ENCODE measurements at regions not wholly inside any gene's neighbourhood (a gene's known extent, or its start where the extent isn't known, plus 50 kb on each side); places are given as distances from the start of the nearest gene placed in this dataset.

DNA sequence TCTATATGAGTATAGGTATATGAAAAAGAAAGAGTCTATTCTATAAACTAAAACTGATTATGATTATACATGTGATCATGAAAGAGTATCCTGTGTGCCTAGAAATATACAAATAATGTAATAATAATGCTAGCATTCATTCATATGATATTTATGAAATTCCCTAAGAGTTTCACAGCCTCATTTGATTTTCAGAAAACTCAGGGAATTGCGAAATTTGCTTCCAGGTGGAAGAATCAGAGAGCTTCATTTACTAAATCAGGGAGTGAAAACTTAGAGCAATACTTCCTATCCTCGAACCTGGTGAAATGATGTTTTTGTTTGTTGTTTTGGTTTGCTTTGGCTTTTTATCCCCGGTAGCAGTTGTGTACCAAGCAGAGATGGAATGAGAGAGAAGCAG lies 1105.7 kb upstream of the SLIT2 start:
- no peak overlapping the region for H3K27ac ChIP-seq
- no peaks in the 10 kb centered on the region for H3K4me1 ChIP-seq
- H3K9me3 ChIP-seq, result no peaks in the 10 kb centered on the region
- in situ Hi-C loops (cut with MboI; ENCODE audit: low sequenced_read_pairs in 4 of 4) (no loop called here), intact Hi-C loops (cut with DNase I; ENCODE audit: low total_unique reads) (no loop called here)
- no peak for ATAC-seq
- no peaks in the 10 kb centered on the region for H3K27me3 ChIP-seq
- H3K36me3 ChIP-seq, result no peaks in the 10 kb centered on the region
- no peak for TF ChIP-seq POLR2A (IDR thresholded peaks at IDR 0.05)
- TF ChIP-seq, protein P1, sequence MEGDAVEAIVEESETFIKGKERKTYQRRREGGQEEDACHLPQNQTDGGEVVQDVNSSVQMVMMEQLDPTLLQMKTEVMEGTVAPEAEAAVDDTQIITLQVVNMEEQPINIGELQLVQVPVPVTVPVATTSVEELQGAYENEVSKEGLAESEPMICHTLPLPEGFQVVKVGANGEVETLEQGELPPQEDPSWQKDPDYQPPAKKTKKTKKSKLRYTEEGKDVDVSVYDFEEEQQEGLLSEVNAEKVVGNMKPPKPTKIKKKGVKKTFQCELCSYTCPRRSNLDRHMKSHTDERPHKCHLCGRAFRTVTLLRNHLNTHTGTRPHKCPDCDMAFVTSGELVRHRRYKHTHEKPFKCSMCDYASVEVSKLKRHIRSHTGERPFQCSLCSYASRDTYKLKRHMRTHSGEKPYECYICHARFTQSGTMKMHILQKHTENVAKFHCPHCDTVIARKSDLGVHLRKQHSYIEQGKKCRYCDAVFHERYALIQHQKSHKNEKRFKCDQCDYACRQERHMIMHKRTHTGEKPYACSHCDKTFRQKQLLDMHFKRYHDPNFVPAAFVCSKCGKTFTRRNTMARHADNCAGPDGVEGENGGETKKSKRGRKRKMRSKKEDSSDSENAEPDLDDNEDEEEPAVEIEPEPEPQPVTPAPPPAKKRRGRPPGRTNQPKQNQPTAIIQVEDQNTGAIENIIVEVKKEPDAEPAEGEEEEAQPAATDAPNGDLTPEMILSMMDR (IDR thresholded peaks at IDR 0.05 in 4 of 5, conservative IDR thresholded peaks at IDR 0.05 in 1 of 5), result no peak
- no peak overlapping the region for H3K4me3 ChIP-seq
- DNase-seq, result no peak

DNA sequence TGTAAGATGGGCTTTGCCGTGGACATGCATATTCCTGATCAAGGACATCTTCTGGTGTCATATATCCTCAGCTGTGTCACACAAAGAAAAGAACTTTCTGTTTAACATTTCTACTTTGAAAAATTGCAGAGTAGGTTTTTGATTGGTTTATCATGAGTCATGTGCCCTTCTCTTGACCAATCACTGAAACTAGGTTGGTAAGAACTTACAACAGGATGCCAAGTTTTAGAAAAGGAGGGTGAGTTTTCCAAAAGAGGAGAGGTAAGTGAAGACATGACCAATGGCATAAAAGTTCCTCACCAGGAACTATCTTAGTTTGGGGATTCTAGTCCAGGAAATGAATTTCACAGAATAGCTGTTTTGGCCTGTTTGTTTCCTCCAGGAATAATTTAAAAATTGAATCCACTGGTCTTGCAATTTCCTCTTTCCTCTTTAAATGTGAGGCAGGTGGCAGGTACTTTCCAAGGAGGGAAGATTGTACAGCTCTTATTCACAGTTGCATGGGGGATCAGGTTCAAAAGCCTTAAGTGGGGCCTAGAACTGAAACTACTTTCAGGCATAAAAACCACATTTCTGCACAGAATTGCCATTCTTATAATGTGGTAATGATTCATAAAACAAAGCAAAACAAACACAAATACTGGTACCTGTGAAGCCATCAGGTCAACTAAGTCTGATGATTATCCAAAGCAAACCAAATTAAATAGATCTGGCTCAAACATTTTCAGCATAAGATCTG lies 1114.5 kb upstream of the LCORL start:
- no peaks in the 10 kb centered on the region for H3K9me3 ChIP-seq
- H3K27me3 ChIP-seq, result no peaks in the 10 kb centered on the region
- no peak overlapping the region for H3K27ac ChIP-seq
- H3K4me3 ChIP-seq, result no peak overlapping the region
- DNase-seq (no peak), ATAC-seq (no peak)
- no peaks in the 10 kb centered on the region for H3K36me3 ChIP-seq
- in situ Hi-C loops (cut with MboI; ENCODE audit: low sequenced_read_pairs in 4 of 4) (no loop called here), intact Hi-C loops (cut with DNase I; ENCODE audit: low total_unique reads) (no loop called here)
- TF ChIP-seq POLR2A (IDR thresholded peaks at IDR 0.05), result no peak
- TF ChIP-seq, protein P1 (IDR thresholded peaks at IDR 0.05 in 4 of 5, conservative IDR thresholded peaks at IDR 0.05 in 1 of 5), result no peak
- no peaks in the 10 kb centered on the region for H3K4me1 ChIP-seq

DNA sequence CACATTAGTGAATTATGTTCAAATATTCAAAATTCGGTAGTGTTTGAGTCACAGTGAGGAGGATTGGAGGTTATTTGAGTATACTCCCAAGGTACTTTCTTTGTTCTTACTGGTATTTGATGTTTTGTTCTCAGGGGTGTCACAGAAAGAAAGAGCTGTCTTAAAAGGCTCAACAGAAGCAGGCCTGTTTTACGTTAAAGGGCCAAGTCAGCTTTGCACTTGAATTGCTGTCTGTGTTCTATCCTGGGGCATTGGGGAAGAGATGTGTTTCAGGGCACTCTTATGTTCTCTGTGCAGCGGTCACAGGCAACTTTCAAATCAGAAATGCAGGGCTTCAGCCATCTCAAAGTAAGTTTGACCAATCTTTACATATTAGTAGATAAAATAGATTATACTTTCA lies 1113.1 kb upstream of the LCORL start:
- no peaks in the 10 kb centered on the region for H3K36me3 ChIP-seq
- in situ Hi-C loops (cut with MboI; ENCODE audit: low sequenced_read_pairs in 4 of 4) (no loop called here), intact Hi-C loops (cut with DNase I; ENCODE audit: low total_unique reads) (no loop called here)
- ATAC-seq (no peak), DNase-seq (no peak)
- no peak overlapping the region for H3K27ac ChIP-seq
- H3K9me3 ChIP-seq, result no peaks in the 10 kb centered on the region
- H3K4me3 ChIP-seq, result no peak overlapping the region
- TF ChIP-seq, protein P1 (IDR thresholded peaks at IDR 0.05 in 4 of 5, conservative IDR thresholded peaks at IDR 0.05 in 1 of 5), result no peak
- TF ChIP-seq POLR2A (IDR thresholded peaks at IDR 0.05), result no peak
- no peaks in the 10 kb centered on the region for H3K27me3 ChIP-seq
- no peaks in the 10 kb centered on the region for H3K4me1 ChIP-seq

DNA sequence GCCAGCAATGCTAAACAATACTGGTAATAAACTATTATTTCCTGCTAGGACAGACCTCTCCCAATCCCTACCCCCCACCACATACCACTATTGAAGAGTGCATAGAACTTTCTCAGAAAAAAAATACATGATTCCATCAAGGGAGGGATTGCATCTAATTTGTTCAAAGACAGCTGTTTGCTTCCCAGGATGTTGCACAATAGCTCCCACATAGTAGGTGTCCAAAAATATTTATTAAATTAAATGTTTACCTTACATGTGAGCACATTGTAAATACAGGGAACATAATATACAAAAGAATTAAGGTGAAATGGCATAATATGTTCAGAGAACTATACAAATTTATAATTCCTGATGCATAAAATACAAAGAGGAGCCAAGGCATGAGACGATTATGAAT lies 1111.8 kb upstream of the LCORL start:
- ATAC-seq, result no peak
- intact Hi-C loops (cut with DNase I; ENCODE audit: low total_unique reads) (no loop called here), in situ Hi-C loops (cut with MboI; ENCODE audit: low sequenced_read_pairs in 4 of 4) (no loop called here)

More for the DNA sequence above, 1111.8 kb upstream of the LCORL start:
- Histone ChIP-seq H3K9me3 (no peaks in the 10 kb centered on the region), H3K4me1 (no peaks in the 10 kb centered on the region), H3K4me3 (no peak overlapping the region), H3K36me3 (no peaks in the 10 kb centered on the region), H3K27me3 (no peaks in the 10 kb centered on the region), H3K27ac (no peak overlapping the region)
- no peak for DNase-seq
- no peak for TF ChIP-seq POLR2A (IDR thresholded peaks at IDR 0.05)
- TF ChIP-seq, protein P1 (IDR thresholded peaks at IDR 0.05 in 4 of 5, conservative IDR thresholded peaks at IDR 0.05 in 1 of 5), result no peak

All from gastrocnemius medialis (tissue), 4 donors.